Osteocyte (in vitro differentiated cells): ENCODE measurements at regions not wholly inside any gene's neighbourhood (a gene's known extent, or its start where the extent isn't known, plus 50 kb on each side); places are given as distances from the start of the nearest gene placed in this dataset.
A peak's percentile ranks its signal among the peaks of the same experiment; 100 is the strongest.
"Not testable (repeated sequence)": the region's sequence is repeated elsewhere in the genome, so short reads cannot be mapped to it uniquely, and the experiment has no call there.

ENCODE experiments used
- DNase-seq: peaks from one replicate; pipeline ENCODE4 v3.0.0; 2021; ENCODE audit warnings: mixed read lengths; ENCODE audit not compliant: unreplicated experiment; ENCODE audit errors: extremely low spot score
- H3K27ac Mint-ChIP-seq: one replicate; pipeline ENCODE4 v1.8.0; 2021; ENCODE audit warnings: mild to moderate bottlenecking, mixed read lengths; ENCODE audit not compliant: unreplicated experiment
- H3K27me3 Mint-ChIP-seq: one replicate; pipeline ENCODE4 v1.8.0; 2021; ENCODE audit warnings: mixed read lengths; ENCODE audit not compliant: unreplicated experiment
- H3K36me3 Mint-ChIP-seq: one replicate; pipeline ENCODE4 v1.8.0; 2021; ENCODE audit warnings: mixed read lengths; ENCODE audit not compliant: unreplicated experiment
- H3K4me1 Mint-ChIP-seq: one replicate; pipeline ENCODE4 v1.8.0; 2021; ENCODE audit warnings: mixed read lengths; ENCODE audit not compliant: unreplicated experiment
- H3K4me3 Mint-ChIP-seq: one replicate; pipeline ENCODE4 v1.8.0; 2021; ENCODE audit warnings: mild to moderate bottlenecking, moderate library complexity, mixed read lengths; ENCODE audit not compliant: unreplicated experiment
- H3K9me3 Mint-ChIP-seq: one replicate; pipeline ENCODE4 v1.8.0; 2021; ENCODE audit warnings: mixed read lengths; ENCODE audit not compliant: unreplicated experiment
- TF ChIP-seq, protein P1 (sequence below): fragments of 200-600 bp; sonication (generic); IDR thresholded peaks from 2 replicates; pipeline ENCODE4 v1.5.0; 2021; ENCODE audit warnings: antibody characterized with exemption, mild to moderate bottlenecking, moderate library complexity

GRCh38 chr15:58360421-58361090, 71.2 kb upstream of the LIPC start:
- TF ChIP-seq, protein P1, sequence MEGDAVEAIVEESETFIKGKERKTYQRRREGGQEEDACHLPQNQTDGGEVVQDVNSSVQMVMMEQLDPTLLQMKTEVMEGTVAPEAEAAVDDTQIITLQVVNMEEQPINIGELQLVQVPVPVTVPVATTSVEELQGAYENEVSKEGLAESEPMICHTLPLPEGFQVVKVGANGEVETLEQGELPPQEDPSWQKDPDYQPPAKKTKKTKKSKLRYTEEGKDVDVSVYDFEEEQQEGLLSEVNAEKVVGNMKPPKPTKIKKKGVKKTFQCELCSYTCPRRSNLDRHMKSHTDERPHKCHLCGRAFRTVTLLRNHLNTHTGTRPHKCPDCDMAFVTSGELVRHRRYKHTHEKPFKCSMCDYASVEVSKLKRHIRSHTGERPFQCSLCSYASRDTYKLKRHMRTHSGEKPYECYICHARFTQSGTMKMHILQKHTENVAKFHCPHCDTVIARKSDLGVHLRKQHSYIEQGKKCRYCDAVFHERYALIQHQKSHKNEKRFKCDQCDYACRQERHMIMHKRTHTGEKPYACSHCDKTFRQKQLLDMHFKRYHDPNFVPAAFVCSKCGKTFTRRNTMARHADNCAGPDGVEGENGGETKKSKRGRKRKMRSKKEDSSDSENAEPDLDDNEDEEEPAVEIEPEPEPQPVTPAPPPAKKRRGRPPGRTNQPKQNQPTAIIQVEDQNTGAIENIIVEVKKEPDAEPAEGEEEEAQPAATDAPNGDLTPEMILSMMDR, result no peak
- no peak for DNase-seq
- Mint-ChIP-seq H3K4me3 (no peak overlapping the region), H3K4me1 (peaks cover 22% of the 10 kb centered on the region), H3K27me3 (peaks cover 4% of the 10 kb centered on the region), H3K27ac (peak overlapping the region; percentile 81), H3K36me3 (peaks cover 2% of the 10 kb centered on the region), H3K9me3 (peaks cover 10% of the 10 kb centered on the region)

DNA sequence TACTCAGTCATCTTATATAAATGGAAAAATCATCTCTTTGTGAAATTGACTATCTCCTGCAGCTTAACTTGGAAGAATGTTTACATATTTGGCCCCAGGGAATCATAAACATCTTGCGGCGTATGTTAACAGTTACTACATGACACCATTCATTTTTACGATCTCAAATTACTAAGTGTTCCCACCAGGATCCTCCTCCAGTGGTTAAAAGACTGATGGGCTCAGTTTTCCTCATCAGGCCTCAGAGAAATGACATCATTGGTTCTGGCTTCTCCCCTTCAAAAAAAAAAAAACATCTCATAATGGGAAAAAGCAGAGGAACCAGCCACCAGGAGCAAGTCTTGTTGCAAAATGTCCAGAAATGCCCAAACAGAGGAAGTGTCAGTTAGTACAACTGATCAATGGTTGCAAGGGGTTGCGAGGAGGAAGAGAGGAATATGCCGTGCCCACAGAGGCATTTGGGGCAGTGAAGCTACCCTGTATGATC, 70.5 kb upstream of the LIPC start:
- Mint-ChIP-seq H3K36me3 (peaks cover 2% of the 10 kb centered on the region), H3K27me3 (peaks cover 4% of the 10 kb centered on the region), H3K4me1 (peaks cover 22% of the 10 kb centered on the region), H3K27ac (peak overlapping the region; percentile 81), H3K4me3 (no peak overlapping the region), H3K9me3 (peaks cover 13% of the 10 kb centered on the region)
- DNase-seq, result no peak
- TF ChIP-seq, protein P1, result no peak

DNA sequence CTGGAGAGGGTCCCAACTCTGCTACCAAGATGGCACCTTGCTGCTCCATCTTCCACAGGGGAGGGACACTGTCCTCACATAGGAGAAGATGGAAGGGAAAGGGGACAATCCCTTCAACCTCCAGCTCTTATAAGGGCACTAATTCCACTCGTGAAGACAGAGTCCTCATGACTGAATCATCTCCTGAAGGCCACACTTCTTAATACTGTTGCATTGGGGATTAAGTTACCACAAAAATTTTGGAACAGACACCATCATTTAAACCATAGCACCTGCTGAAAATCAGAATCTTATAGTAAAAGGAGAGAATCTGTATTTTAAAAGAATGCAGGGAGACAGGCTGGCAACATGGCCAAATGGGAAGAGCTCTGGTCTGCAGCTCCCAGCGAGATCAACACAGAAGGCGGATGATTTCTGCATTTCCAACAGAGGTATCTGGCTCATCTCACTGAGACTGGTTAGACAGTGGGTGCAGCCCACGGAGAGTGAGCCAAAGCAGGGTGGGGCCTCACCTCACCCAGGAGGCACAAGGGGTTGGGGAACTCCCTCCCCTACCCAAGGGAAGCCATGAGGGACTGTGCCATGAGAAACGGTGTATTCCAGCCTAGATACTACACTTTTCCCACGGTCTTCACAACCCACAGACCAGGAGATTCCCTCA, 69.4 kb upstream of the LIPC start:
- Mint-ChIP-seq H3K4me1 (peaks cover 22% of the 10 kb centered on the region), H3K36me3 (peaks cover 2% of the 10 kb centered on the region), H3K27me3 (peaks cover 4% of the 10 kb centered on the region), H3K9me3 (peaks cover 13% of the 10 kb centered on the region), H3K27ac (no peak overlapping the region), H3K4me3 (no peak overlapping the region)
- DNase-seq, result no peak
- TF ChIP-seq, protein P1, result no peak

GRCh38 chr15:58363118-58363517, 68.7 kb upstream of the LIPC start:
- DNase-seq, H3K36me3 Mint-ChIP-seq, H3K27me3 Mint-ChIP-seq, H3K27ac Mint-ChIP-seq, H3K4me3 Mint-ChIP-seq: not testable (repeated sequence)
- peaks cover 22% of the 10 kb centered on the region for H3K4me1 Mint-ChIP-seq
- peaks cover 13% of the 10 kb centered on the region for H3K9me3 Mint-ChIP-seq

DNA sequence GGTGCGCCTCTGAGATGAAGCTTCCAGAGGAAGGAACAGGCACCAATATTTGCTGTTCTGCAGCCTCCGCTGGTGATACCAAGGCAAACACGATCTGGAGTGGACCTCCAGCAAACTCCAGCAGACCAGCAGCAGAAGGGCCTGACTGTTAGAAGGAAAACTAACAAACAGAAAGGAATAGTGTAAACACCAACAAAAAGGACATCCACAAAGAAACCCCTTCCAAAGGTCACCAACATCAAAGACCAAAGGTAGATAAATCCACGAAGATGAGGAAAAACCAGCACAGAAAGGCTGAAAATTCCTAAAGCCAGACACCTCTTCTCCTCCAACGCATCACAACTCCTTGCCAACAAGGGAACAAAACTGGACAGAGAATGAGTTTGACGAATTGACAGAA, 68.1 kb upstream of the LIPC start:
- DNase-seq, H3K4me3 Mint-ChIP-seq, H3K27me3 Mint-ChIP-seq, H3K27ac Mint-ChIP-seq, H3K36me3 Mint-ChIP-seq: not testable (repeated sequence)
- H3K4me1 Mint-ChIP-seq, result peaks cover 22% of the 10 kb centered on the region
- peaks cover 13% of the 10 kb centered on the region for H3K9me3 Mint-ChIP-seq

DNA sequence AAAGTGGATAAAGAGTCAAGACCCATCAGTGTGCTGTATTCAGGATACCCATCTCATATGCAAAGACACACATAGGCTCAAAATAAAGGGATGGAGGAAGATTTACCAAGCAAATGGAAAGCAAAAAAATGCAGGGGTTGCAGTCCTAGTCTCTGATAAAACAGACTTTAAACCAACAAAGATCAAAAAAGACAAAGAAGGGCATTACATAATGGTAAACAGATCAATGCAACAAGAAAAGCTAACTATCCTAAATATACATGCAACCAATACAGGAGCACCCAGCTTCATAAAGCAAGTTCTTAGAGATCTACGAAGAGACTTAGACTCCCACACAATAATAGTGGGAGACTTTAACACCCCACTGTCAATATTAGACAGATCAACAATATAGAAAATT, 66.7 kb upstream of the LIPC start:
- peaks cover 13% of the 10 kb centered on the region for H3K9me3 Mint-ChIP-seq
- peaks cover 28% of the 10 kb centered on the region for H3K4me1 Mint-ChIP-seq
- DNase-seq, H3K27ac Mint-ChIP-seq, H3K4me3 Mint-ChIP-seq, H3K36me3 Mint-ChIP-seq, H3K27me3 Mint-ChIP-seq: not testable (repeated sequence)
